DOHH2 (cell line): ENCODE measurements at regions not wholly inside any gene's neighbourhood (a gene's known extent, or its start where the extent isn't known, plus 50 kb on each side); places are given as distances from the start of the nearest gene placed in this dataset.

Experiments used
- EZH2phosphoT487 ChIP-seq: fragments of 200-600 bp; sonication (generic); IDR thresholded peaks from 2 replicates; pipeline ENCODE4 v1.6.1; 2017; ENCODE audit warnings: borderline replicate concordance, mild to moderate bottlenecking, antibody characterized with exemption, low read length, moderate library complexity, mixed read lengths
- TF ChIP-seq, protein P1 (sequence below): fragments of 200-600 bp; sonication (generic); IDR thresholded peaks from one replicate; pipeline ENCODE4 v1.5.1; 2014; ENCODE audit warnings: antibody characterized with exemption, mild to moderate bottlenecking, low read depth, low read length; ENCODE audit not compliant: poor library complexity, severe bottlenecking

- TF ChIP-seq, protein P1, sequence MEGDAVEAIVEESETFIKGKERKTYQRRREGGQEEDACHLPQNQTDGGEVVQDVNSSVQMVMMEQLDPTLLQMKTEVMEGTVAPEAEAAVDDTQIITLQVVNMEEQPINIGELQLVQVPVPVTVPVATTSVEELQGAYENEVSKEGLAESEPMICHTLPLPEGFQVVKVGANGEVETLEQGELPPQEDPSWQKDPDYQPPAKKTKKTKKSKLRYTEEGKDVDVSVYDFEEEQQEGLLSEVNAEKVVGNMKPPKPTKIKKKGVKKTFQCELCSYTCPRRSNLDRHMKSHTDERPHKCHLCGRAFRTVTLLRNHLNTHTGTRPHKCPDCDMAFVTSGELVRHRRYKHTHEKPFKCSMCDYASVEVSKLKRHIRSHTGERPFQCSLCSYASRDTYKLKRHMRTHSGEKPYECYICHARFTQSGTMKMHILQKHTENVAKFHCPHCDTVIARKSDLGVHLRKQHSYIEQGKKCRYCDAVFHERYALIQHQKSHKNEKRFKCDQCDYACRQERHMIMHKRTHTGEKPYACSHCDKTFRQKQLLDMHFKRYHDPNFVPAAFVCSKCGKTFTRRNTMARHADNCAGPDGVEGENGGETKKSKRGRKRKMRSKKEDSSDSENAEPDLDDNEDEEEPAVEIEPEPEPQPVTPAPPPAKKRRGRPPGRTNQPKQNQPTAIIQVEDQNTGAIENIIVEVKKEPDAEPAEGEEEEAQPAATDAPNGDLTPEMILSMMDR = no peak
- TF ChIP-seq EZH2phosphoT487 = no peak
Measured at GRCh38 chr4:171473155-171473554, 340.0 kb upstream of the GALNTL6 start.
